GM12875 (cell line): ENCODE measurements at regions not wholly inside any gene's neighbourhood (a gene's known extent, or its start where the extent isn't known, plus 50 kb on each side); places are given as distances from the start of the nearest gene placed in this dataset.
"Not testable (repeated sequence)": the region's sequence is repeated elsewhere in the genome, so short reads cannot be mapped to it uniquely, and the experiment has no call there.

Source experiments
- H3K4me3 ChIP-seq: one replicate; pipeline ENCODE4 v1.5.1; 2011; ENCODE audit warnings: low read depth, low read length, control low read depth
- TF ChIP-seq, protein P1 (sequence below): IDR thresholded peaks from 2 replicates; pipeline ENCODE4 v1.5.1; 2011; ENCODE audit warnings: low read depth, mild to moderate bottlenecking, control low read depth, inconsistent platforms, low read length, moderate library complexity, borderline replicate concordance; ENCODE audit not compliant: insufficient read depth

DNA sequence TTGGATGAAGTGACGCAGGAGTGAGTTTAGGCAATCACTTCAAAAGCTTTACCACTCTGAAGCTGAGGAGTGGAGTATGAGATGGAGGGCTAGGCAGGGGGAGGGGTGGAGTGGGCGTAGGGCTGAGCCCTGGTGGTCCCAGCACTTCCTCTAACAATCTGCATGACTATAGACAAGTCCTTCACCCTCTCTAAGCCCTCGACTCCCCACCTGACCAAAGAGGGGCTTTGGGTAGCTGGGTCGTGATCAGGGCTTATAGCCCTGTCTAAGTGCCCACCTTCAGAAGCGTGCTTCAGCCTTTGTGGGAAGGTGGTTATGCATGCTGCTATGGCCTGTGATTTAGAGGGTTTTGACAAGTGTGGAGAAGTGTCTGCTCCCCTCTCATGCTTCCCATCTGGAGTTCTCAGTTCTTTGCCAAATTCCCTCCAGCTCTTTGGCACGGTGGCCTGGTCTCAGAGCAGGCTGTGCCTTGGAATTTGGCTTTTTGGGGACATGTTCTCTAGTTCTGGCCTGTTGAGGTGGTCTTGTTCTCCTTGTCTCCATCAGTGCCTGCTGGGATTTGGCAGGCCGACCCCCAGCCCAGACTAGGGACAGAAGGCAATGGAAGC, 53.0 kb downstream of the ACTBL2 start:
- no peak overlapping the region for H3K4me3 ChIP-seq
- TF ChIP-seq, protein P1, sequence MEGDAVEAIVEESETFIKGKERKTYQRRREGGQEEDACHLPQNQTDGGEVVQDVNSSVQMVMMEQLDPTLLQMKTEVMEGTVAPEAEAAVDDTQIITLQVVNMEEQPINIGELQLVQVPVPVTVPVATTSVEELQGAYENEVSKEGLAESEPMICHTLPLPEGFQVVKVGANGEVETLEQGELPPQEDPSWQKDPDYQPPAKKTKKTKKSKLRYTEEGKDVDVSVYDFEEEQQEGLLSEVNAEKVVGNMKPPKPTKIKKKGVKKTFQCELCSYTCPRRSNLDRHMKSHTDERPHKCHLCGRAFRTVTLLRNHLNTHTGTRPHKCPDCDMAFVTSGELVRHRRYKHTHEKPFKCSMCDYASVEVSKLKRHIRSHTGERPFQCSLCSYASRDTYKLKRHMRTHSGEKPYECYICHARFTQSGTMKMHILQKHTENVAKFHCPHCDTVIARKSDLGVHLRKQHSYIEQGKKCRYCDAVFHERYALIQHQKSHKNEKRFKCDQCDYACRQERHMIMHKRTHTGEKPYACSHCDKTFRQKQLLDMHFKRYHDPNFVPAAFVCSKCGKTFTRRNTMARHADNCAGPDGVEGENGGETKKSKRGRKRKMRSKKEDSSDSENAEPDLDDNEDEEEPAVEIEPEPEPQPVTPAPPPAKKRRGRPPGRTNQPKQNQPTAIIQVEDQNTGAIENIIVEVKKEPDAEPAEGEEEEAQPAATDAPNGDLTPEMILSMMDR: no peak

DNA sequence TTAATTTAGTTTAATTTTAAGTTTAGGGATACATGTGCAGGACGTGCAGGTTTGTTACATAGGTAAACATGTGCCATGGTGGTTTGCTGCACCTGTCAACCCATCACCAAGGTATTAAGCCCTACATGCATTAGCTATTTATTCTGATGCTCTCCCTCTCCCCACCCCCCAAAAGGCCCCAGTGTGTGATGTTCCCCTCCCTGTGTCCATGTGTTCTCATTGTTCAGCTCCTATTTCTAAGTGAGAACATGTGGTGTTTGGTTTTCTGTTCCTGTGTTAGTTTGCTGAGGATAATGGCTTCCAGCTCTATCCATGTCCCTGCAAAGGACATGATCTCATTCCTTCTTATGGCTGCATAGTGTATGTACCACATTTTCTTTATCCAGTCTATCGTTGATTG, 53.6 kb downstream of the ACTBL2 start:
- H3K4me3 ChIP-seq: not testable (repeated sequence)

DNA sequence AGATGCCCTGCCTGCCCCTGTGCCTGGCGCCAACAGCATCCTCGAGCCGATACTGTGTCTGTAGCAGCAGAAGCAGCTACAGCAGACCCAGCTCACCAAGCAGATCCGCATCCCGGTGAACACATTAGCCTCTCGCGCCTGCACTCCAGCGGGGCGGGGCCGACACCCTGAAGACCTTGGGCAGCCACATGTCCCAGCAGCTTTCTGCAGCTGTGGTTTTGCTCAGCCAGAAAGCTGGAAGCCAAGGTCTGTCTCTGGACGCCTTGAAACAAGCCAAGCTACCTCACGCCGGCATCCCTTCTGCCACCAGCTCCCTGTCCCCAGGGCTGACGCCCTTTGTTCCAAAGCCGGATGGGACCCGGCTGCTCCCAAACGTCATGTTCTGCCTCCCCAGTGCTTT, 59.6 kb downstream of the ACTBL2 start:
- no peak overlapping the region for H3K4me3 ChIP-seq
- TF ChIP-seq, protein P1: no peak

DNA sequence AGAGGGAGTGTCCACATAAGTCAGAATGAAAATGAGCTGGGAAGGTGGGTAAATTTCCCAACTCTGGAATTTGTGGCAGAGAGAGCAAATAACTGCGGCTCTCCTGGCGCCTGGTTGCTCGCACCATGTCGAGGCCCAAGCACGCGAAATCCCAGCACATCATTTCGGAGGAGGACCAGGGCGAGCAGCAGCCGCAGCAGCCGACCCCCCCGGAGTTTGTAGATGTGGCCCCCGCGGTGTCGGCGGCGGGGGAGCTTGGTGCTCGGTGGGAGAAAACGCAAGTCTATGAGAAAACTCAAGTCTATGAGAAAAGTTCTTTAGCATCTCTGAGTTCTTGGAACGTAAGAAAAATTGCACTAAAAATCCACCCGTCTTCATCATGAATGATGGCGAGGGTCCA, 60.3 kb downstream of the ACTBL2 start:
- no peak overlapping the region for H3K4me3 ChIP-seq
- TF ChIP-seq, protein P1: no peak

DNA sequence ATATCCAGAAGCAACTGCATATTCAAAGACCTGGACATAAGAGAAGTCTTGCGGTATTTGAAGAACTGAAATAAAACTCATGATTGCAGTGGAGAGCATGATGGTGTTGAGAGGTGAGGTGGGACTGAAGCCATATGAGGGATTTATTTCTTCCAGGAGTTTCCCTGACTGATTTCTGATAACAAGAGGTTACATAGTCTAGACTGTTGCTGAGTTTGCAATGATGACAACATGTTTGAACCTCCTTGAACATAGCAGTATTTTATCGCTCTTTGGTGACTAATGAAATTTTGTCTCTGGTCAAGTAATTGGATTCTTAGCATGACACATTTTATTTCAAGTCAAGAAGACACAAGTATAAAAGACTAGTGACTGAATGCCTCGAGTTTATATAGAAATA, 61.8 kb downstream of the ACTBL2 start:
- H3K4me3 ChIP-seq: no peak overlapping the region
- TF ChIP-seq, protein P1: no peak

DNA sequence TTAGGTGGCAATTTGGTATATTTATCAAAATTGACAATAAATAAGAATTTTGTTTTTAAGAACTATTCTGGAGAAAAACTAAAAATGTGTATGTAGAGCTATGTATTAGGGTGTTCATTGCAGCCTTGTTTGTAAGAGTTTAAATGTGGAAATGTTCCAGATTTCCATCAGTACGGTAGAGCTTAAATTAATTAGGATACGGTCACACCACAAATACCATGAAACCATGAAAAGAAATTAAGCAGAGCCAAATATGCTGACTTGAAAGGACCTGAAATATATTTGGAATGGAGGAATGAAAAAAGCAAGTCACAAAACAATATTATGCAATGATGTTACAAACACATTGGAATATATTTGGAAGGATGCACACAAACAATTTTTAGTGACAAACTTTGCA, 64.6 kb downstream of the ACTBL2 start:
- TF ChIP-seq, protein P1: no peak
- no peak overlapping the region for H3K4me3 ChIP-seq

DNA sequence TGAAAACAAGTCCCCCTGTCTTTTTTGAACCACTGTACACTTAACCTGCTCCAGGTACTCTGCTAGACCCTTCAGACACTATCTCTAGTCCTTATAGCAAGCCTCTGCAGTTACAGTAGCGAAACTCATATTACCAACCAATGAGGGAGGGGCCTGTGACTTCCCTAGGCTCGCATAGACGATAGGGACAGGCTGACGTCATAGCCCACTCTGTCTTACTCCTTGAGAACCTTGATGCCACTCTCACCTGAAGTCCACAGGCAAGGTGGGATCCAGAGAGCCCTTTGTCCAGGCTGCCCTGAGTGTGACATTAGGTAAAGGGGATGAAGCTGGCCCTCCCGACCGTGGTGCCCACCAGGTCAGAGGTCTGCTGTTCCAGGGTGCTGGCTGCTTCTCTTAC, 65.3 kb downstream of the ACTBL2 start:
- TF ChIP-seq, protein P1: no peak
- no peak overlapping the region for H3K4me3 ChIP-seq
